HepG2 (cell line): ENCODE measurements at regions not wholly inside any gene's neighbourhood (a gene's known extent, or its start where the extent isn't known, plus 50 kb on each side); places are given as distances from the start of the nearest gene placed in this dataset.

Source experiments
- ATAC-seq: fragments of 200-7000 bp; cut with Tn5 transposase; 3 replicates; pipeline ENCODE4 v1.9.1; 2020; ENCODE audit warnings: mild to moderate bottlenecking, moderate library complexity
- BruUV-seq: library from RNA; stranded (reverse); fragments of 400-500 nt; replicated peaks from 2 replicates; lab custom pipeline; 2021; lab: Mats Ljungman, UMichigan
- CTCF ChIA-PET: fragments of 300-600 bp; formaldehyde crosslinking; extraction: SDS; loops from one replicate; lab custom pipeline; 2021; ENCODE audit warnings: low total read pairs, inconsistent platforms, low intra/inter-chr PET ratio; lab: Yijun Ruan, JAX
- POLR2A ChIA-PET: fragments of 350-600 bp; sonication (Branson Sonifier 250); formaldehyde crosslinking; loops from one replicate; lab custom pipeline; 2020; ENCODE audit warnings: antibody characterized with exemption, inconsistent platforms; lab: Yijun Ruan, JAX
- DNase-seq: peaks from one replicate; pipeline ENCODE4 v3.0.0-alpha.2; 2015; ENCODE audit warnings: low spot score
- FAIRE-seq: peaks from 3 replicates; lab custom pipeline; 2011; peaks lifted over from hg19 to GRCh38; lab: Jason Lieb, UNC
- H2AFZ ChIP-seq: one replicate; pipeline ENCODE4 v1.6.1; 2011; ENCODE audit warnings: low read length, inconsistent platforms
- H3K27ac ChIP-seq: fragments of 300-600 bp; 3 replicates; pipeline ENCODE4 v1.8.0; 2011; ENCODE audit warnings: mixed run types, mild to moderate bottlenecking, mixed read lengths, low read length, inconsistent platforms; ENCODE audit not compliant: insufficient read depth; ENCODE audit errors: extremely low read length
- H3K27me3 ChIP-seq, 2 experiments: fragments of 200-600 bp in 1 of 2; 2 replicates in 1 of 2; 3 replicates in 1 of 2; pipeline versions ENCODE4 v1.6.0 to v1.8.0; 2011; ENCODE audit warnings: low read length in 2 of 2, mild to moderate bottlenecking in 2 of 2, moderate library complexity in 2 of 2, inconsistent platforms in 1 of 2; ENCODE audit not compliant: insufficient read depth in 2 of 2, control insufficient read depth in 1 of 2
- H3K36me3 ChIP-seq, 2 experiments: fragments of 200-600 bp in 1 of 2; replicated peaks in 1 of 2; 2 replicates in 1 of 2; 3 replicates in 1 of 2; pipeline versions ENCODE4 v1.5.1 to v1.8.0; 2011; ENCODE audit warnings: low read length in 2 of 2, inconsistent platforms in 1 of 2; ENCODE audit not compliant: insufficient read depth in 2 of 2, control insufficient read depth in 1 of 2
- H3K4me1 ChIP-seq: 2 replicates; pipeline ENCODE4 v1.5.1; 2012; ENCODE audit warnings: low read length, inconsistent platforms; ENCODE audit not compliant: insufficient read depth
- H3K4me2 ChIP-seq: 2 replicates; pipeline ENCODE4 v1.6.0; 2011; ENCODE audit warnings: low read depth, low read length, inconsistent platforms
- H3K4me3 ChIP-seq, 3 experiments: fragments of 200-600 bp in 1 of 3; sonication (generic), shearing (Covaris generic) in 1 of 3; replicated peaks in 1 of 3; 2 replicates each; pipeline ENCODE4 v1.5.1; 2011 to 2016; ENCODE audit warnings: low read length in 3 of 3, inconsistent platforms in 2 of 3, low read depth in 2 of 3, mild to moderate bottlenecking in 2 of 3, control low read depth in 1 of 3, mixed read lengths in 1 of 3; ENCODE audit not compliant: insufficient read depth in 1 of 3
- H3K79me2 ChIP-seq: one replicate; pipeline ENCODE4 v1.6.1; 2011; ENCODE audit warnings: low read length, inconsistent platforms; ENCODE audit not compliant: insufficient read depth
- H3K9ac ChIP-seq: 2 replicates; pipeline ENCODE4 v1.6.0; 2011; ENCODE audit warnings: mild to moderate bottlenecking, low read depth, low read length, inconsistent platforms; ENCODE audit not compliant: insufficient read depth
- H3K9me3 ChIP-seq: 2 replicates; pipeline ENCODE4 v1.5.1; 2012; ENCODE audit warnings: mild to moderate bottlenecking, low read length
- H4K20me1 ChIP-seq: 2 replicates; pipeline ENCODE4 v1.6.0; 2011; ENCODE audit warnings: inconsistent platforms, mild to moderate bottlenecking, low read length, moderate library complexity; ENCODE audit not compliant: insufficient read depth
- BRD4 ChIP-seq: sonication (generic); formaldehyde crosslinking; IDR thresholded peaks from 2 replicates; pipeline ENCODE4 v1.4.0; 2020; ENCODE audit warnings: missing genetic modification reagents
- CREB3 ChIP-seq: sonication (generic); formaldehyde crosslinking; IDR thresholded peaks from 2 replicates; pipeline ENCODE4 v1.5.0; 2020; ENCODE audit warnings: missing genetic modification reagents
- KMT2A ChIP-seq: sonication (generic); formaldehyde crosslinking; IDR thresholded peaks from 2 replicates; pipeline ENCODE4 v1.4.0; 2020; ENCODE audit warnings: missing genetic modification reagents
- NFIB ChIP-seq: sonication (generic); formaldehyde crosslinking; IDR thresholded peaks from 2 replicates; pipeline ENCODE4 v1.9.0; 2021; ENCODE audit warnings: missing genetic modification reagents, mild to moderate bottlenecking, borderline replicate concordance
- NFKBIZ ChIP-seq: IDR thresholded peaks from 2 replicates; pipeline ENCODE4 v1.6.1; 2018; ENCODE audit warnings: missing genetic modification reagents, missing compliant biosample characterization
- TP53 ChIP-seq: sonication (generic); formaldehyde crosslinking; conservative IDR thresholded peaks from 2 replicates; pipeline ENCODE4 v1.4.0; 2020; ENCODE audit warnings: missing genetic modification reagents
- ZBTB14 ChIP-seq: sonication (generic); formaldehyde crosslinking; IDR thresholded peaks from 2 replicates; pipeline ENCODE4 v1.4.0; 2020; ENCODE audit warnings: missing genetic modification reagents
- WGBS: methylation state at CpG from one replicate; pipeline ENCODE4 v1.1.6; 2017; ENCODE audit warnings: low lambda C conversion rate; 5-methylcytosine and 5-hydroxymethylcytosine counted together
- in situ Hi-C: cut with HindIII; loops from 2 replicates; pipeline ENCODE4 v1.10.0; 2017; ENCODE audit warnings: low pct_unique_long_range_greater_than_20kb; ENCODE audit not compliant: extremely low pct_ligation_motif_present
- intact Hi-C: fragments of 100-400 bp; cut with micrococcal nuclease; formaldehyde crosslinking; loops from one replicate; pipeline ENCODE4 v1.10.0; 2022; ENCODE audit not compliant: unreplicated experiment

GRCh38 chr6:156434049-156434794 lies 343.0 kb upstream of the ARID1B start:
- Histone ChIP-seq H3K4me1 (no peaks in the 10 kb centered on the region), H3K9me3 (no peaks in the 10 kb centered on the region), H3K4me3 (no peak overlapping the region), H4K20me1 (no peaks in the 10 kb centered on the region), H3K9ac (no peak overlapping the region), H2AFZ (no peak overlapping the region), H3K79me2 (no peaks in the 10 kb centered on the region), H3K36me3 (no peaks in the 10 kb centered on the region), H3K4me2 (no peak overlapping the region), H3K27ac (no peak overlapping the region), H3K27me3 (no peaks in the 10 kb centered on the region)
- no TSS peak for BruUV-seq
- TF ChIP-seq NFKBIZ (CRISPR knock-in tag), result no peak
- no peak for TF ChIP-seq ZBTB14 (CRISPR knock-in tag)
- no peak for TF ChIP-seq KMT2A
- no peak for TF ChIP-seq CREB3 (CRISPR knock-in tag)
- TF ChIP-seq NFIB, result no peak
- no peak for TF ChIP-seq BRD4 (CRISPR knock-in tag)
- no peak for TF ChIP-seq TP53 (CRISPR knock-in tag)
- ChIA-PET POLR2A (no interaction called here), CTCF (no interaction called here)
- intact Hi-C loops, result no loop called here
- no peak for DNase-seq
- 11% methylated on average over 5 of the region's 5 CpGs for WGBS
- in situ Hi-C loops, result no loop called here
- ATAC-seq, result no peak
- no peak for FAIRE-seq
